ENCODE measurements at regions not wholly inside any gene's neighbourhood (a gene's known extent, or its start where the extent isn't known, plus 50 kb on each side); places are given as distances from the start of the nearest gene placed in this dataset.

DNA sequence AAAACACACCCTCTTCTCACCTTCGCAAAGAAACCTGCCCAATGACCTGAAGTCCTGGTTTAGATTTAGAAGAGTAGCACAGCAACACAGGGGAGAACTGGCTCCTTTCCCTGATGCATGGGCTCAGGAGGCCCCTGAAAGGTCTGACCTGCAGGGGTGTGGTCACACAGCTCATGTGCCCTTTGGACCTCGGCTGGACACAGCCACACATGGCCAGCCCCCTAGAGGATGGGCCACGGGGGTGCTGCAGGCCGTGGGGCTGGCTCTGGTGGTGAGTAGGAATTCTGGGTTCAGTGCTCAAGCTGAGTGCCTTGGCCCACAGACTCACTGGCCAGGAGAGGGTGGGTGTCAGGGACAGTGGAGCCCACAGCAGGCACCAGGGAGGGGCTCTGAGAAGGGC is 118.5 kb upstream of the ADCY1 start:
- DNase-seq (ENCODE audit: low spot score): no peak

DNA sequence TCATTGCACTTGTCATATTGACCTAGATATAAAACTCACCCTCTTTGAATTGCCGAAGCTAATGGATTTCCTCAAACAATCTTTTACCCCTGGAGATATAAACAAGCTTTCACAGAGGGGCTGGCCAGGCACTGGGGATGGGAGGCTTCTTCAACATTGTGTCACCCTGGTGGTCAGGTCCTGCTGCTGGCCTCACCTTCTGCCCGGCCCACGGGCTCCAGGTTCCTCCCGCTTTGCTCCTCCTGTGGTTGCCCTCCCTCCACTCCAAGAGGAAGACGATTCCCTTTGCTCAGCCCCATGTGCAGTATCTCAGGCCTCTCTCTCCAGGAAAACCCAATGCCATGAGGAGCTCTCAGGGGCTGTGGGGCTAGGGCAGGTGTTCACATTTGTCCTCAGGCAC is 118.1 kb upstream of the ADCY1 start:
- no peak for DNase-seq (ENCODE audit: low spot score)

DNA sequence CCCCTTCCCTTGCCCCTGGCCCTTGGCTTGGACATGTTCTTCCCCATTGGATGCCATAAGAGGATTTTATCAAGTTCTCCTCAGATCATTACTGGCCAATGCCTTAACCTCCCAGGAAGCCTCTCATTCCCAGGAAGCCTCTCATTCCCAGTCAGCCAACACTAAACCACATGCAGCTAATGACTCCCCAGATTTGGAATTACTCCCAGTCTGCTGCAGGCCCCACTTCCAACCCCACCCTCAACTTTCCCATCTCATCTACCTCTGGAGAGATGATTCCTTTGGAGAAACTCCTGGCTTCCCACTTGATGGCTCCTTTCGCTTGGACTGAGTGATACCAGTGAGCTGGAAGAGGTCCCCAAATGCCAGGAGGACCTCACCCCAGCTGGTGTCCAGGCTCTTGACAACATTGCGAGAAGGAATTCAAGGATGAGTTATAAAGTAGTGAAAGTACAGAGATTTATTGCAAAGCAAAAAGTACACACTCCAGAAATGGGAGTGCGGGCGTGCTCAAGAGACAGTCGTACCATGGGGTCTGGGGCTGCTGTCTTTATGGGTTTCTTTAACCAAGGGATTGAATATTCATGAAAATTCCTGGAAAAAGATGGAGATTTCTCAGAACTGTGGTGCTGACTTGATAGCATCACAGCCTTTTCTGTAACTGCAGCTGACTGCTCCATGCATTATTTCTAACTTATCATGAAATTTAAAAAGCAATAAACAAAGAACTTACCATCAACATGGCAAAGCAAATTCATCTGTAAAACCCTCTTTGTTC is 117.2 kb upstream of the ADCY1 start:
- peak; percentile 63 for DNase-seq (ENCODE audit: low spot score)

DNA sequence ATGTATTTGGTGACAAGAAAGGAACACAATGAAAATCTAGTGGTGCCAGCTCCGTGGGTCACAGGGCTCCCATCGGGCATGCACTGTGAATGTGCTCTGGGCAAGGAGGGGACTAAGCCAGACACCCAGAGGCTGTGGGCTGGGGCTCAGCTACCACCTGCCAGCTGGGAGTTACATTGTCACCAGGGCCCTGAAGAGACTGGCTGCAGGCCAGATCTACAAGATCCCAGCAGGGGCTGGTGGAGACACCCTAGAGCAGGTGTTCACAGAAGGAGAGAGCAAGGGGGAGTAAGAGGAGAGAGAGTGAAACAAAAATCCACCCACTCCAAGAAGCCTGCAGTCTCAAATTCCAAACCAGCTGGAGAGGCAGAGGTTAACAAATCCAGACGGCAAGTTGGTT is 116.6 kb upstream of the ADCY1 start:
- DNase-seq (ENCODE audit: low spot score): peak; percentile 25

DNA sequence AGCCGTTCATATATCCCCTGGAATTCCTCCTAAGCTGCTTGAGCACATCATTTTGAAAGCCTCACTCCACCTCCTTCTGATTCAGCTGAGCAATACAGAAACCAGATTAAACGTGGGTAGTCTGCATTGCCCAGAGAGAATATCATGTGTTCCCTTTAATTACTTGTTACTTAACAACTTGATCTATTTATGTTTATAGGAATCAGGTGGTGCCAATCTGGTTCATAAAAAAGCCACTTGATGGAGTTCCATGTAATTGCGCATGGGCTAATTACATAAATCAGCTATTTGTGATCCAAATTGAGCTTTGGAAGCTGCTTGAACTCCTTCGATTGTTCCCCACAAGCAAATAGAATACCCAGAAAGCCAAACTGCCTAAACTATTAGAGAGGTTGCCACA is 114.7 kb upstream of the ADCY1 start:
- no peak for DNase-seq (ENCODE audit: low spot score)

DNA sequence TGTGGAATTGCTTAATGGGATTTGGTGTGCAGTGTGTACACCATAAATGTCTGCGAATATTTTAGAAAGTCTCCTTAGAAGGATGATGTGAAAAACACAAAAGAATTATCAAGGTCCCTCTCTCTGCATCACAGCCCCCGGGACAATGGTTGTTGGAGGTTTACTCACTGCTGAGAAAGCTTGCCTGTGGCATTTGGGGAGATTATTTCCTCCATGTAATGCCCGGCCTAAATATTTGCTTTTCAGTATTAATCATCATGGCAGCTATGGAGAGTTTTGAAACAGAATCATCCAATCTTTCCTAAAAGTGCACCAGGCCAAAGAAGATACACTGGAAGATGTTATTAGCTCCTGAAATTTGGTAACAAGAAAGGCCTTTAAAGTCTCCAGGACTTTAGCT is 113.8 kb upstream of the ADCY1 start:
- no peak for DNase-seq (ENCODE audit: low spot score)

DNA sequence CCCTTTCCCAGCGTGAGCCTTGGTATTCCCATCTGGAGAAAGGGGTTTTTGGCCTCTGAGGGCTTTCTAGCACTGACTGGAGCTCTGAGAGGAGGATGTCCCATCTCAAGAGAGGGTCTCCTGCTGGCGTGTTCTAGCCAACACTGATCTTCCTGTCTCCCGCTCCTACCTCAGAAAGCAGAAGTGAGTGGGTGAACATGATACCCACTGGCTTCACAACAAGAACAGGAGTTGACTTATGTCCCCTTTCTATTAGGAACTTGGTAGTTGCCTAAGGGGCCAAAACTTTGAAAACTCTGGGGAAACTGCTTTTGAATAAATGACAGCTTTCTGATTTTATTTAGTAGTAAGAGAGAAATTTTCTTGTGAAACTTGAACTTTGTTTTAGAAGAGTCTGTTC is 113.1 kb upstream of the ADCY1 start:
- DNase-seq (ENCODE audit: low spot score): no peak

DNA sequence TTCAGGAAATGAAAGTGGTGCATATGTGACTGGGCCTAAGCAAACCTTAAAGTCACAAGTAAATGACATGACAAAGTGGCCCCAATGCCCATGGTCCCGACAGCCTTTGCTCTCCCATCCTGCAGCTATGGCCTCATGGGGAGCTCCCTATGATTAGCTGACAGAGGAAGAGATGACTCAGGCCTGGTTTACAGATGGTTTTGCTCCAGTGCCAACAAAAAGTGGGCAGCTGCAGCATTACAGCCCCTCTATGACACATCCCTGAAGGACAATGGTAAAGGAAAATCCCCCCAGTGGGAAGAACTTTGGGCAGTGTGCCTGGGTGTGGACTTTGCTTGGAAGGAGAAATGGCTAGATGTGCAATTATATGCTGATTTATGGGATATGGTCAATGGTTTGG is 105.1 kb upstream of the ADCY1 start:
- peak; percentile 83 for DNase-seq (ENCODE audit: low spot score)

DNA sequence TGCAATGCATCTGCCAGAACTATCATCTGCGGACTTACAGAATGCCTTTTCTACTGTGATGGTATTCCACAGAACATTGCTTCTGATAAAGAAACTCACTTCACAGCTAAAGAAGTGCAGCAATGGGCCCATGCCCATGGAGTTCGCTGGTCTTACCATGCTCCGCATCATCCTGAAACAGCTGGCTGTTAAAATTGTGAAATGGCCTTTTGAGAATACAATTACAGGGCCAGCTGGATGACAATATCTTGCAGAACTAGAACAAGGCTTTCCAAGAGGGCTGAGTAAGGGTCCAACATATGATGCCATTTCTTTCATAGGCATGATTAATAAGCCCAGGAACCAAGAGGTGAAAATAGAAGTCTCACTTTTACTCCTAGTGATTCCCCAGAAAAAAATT is 104.1 kb upstream of the ADCY1 start:
- no peak for DNase-seq (ENCODE audit: low spot score)

DNA sequence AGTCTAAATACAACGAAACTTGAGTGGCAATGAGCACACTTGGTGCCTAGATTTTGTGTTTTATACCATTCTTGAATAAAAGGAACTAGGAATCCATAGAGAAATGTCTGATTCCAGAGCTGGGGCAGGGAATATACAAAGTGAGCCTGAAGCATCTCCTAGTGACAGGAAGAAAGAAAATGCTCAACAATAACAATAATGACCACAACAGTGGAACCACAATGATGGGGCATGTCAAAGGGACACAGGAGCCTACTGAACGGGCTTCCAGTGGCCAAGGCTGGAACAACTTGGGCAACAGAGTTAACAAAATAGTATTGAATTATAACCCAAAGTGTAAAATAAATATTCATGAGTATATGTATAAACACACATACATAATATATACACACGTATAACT is 94.4 kb upstream of the ADCY1 start:
- no peak for DNase-seq (ENCODE audit: low spot score)

DNA sequence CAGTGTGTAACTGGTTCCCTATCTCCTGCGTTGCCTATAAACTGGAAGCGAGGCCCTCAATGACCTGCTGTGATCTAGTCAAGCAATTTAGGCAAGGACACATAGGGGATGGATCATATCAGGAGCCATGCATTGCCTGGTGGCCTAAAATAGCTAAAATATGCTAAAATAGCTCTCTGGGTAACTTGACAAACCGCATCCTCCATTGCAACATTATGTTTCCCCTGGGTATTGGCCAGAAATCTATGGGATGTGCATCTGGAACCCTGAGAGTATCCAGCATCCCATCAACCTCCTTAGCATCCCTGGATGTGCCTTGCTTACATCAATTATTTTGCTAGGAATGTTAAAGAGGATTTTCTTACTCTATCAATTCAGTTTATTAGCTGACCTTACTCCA is 91.7 kb upstream of the ADCY1 start:
- no peak for DNase-seq (ENCODE audit: low spot score)

DNA sequence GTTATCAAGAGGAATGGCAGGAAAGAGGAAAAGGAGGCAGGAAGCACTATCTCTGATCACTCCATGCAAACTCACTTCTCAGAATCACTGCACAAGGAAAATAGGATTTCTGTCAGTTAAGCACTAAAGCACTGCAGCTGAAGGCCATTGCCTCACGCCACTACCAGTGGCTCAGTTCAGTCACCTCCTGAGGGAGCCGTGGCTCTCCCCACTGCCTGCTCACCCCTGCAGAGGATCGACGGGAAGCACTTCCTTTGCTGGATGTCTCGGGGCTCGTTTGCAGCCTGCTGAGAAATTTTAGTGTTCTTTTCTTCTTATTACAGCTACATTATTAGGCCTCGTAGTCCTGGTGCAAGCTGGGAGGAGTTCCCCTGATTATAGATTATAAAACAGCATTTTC is 90.1 kb upstream of the ADCY1 start:
- no peak for DNase-seq (ENCODE audit: low spot score)

DNA sequence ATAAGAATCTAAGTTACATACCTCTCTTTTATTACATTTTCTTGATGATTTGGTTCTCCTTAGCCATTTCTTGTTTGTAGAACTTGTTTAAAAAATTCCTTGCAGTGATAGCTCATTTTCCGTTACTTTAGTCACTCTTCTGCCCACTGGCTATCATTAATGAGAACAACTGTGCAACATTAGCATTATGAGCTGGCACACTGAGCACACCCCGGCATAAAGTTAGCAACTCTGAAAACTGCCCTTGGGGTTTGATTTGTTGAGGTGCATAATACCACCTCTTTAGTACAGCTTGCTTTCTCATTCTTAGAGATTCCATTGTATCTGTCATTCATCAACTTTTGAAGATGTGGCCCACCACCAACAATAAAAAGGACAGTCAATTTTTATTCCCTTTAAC is 87.6 kb upstream of the ADCY1 start:
- no peak for DNase-seq (ENCODE audit: low spot score)

DNA sequence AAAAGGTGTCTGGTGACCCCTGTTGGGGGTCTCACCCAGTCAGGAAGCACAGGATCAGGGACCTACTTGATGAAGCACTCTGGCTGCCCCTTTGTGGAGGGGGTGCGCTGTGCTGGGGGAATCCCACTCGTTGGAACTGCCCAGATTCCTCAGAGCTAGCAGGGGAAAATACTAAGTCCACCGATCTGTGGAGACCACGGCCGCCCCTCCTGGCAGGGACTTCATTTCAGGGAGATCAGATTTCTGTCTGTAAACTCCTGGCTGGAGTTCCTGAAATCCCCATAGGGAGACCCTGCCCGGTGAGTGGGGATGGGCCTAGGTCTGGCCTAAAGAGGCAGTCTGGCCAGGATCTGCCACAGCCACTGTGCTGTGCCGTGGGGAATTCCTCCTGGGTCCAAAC is 79.3 kb upstream of the ADCY1 start:
- no peak for DNase-seq (ENCODE audit: low spot score)

DNA sequence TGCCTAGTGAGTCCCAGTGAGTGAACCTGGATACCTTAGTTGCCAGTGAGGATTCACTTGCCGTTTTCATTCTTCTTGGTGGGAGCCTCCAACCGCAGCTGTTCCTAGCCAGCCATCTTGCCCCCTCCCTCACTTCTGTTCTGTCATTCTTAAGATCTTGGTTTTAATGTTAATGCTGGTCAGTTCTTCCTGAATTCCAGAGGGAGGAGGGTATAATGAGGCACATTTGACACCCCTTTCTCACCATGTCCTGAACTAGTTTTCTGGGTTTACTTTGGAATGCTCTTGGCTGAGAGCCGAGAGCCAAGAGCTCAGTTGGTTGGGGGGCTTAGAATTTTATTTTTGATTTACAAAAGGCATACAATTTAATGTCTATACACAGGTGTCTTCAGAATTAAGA is 78.5 kb upstream of the ADCY1 start:
- DNase-seq (ENCODE audit: low spot score): no peak

DNA sequence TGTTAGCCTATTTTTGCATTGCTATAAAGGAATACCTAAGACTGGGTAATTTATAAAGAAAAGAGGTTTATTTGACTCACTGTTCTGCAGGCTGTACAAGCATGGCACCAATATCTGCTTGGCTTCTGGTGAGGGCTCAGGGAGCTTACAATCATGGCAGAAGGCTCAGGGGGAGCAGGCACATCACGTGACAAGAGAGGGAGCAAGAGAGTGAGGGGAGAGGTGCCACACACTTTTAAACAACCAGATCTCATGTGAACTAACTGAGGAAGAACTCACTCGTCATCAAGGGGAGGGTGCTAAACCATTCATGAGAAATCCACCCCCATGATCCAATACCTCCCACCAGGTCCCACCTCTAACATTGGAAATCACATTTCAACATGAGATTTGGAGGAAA is 73.9 kb upstream of the ADCY1 start:
- DNase-seq (ENCODE audit: low spot score): no peak

DNA sequence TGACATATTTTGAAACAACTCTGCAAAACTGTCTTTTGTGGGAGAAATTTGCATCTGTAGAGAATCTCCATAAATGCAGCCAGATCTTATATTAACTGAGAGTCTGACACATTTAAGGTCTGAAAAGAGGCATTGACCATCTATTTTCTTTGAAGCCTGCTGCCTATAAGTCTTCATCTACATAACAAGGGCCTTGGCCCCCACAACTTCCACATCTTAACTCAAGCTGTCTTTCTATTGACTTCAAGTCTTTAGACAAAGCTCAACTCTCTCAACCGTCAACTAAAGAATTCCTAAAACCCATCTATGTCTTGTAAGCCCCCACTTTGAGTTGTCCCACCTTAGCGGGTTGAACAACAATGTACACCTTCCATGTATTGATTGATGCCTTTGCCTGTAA is 72.4 kb upstream of the ADCY1 start:
- no peak for DNase-seq (ENCODE audit: low spot score)

DNA sequence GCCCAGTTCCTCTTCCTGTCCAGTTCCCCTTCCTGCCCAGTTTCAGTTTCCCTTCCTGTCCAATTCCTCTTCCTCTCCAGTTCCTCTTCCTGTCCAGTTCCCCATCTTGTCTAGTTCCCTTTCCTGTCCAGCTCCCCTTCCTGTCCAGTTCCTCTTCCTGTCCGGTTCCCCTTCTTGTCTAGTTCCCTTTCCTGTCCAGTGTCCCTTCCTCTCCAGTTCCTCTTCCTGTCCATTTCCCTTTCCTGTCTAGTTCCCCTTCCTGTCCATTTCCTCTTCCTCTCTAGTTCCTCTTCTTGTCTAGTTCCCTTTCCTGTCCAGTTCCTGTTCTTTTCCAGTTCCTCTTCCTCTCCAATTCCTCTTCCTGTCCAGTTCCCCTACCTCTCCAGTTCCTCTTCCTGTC is 68.1 kb upstream of the ADCY1 start:
- DNase-seq (ENCODE audit: low spot score): peak; percentile 2

DNA sequence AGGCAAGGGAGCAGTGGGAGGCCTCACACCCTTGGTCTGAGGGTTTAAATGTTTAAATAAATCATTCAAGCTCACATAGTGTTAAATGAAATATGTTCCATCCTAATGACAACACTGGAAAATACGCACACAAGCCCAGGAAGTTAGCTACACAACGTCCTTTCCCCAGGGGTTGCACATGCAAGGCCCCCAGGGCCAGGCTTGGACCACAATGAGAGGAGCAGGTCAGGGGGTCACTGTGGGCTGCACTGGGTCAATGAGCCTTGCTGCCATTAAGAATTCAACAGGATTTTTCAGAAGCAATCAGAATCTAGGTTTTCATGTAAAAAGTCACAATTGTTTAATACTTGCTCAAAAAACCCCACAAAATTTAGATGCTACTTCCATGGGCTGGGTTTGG is 64.9 kb upstream of the ADCY1 start:
- DNase-seq (ENCODE audit: low spot score): no peak

DNA sequence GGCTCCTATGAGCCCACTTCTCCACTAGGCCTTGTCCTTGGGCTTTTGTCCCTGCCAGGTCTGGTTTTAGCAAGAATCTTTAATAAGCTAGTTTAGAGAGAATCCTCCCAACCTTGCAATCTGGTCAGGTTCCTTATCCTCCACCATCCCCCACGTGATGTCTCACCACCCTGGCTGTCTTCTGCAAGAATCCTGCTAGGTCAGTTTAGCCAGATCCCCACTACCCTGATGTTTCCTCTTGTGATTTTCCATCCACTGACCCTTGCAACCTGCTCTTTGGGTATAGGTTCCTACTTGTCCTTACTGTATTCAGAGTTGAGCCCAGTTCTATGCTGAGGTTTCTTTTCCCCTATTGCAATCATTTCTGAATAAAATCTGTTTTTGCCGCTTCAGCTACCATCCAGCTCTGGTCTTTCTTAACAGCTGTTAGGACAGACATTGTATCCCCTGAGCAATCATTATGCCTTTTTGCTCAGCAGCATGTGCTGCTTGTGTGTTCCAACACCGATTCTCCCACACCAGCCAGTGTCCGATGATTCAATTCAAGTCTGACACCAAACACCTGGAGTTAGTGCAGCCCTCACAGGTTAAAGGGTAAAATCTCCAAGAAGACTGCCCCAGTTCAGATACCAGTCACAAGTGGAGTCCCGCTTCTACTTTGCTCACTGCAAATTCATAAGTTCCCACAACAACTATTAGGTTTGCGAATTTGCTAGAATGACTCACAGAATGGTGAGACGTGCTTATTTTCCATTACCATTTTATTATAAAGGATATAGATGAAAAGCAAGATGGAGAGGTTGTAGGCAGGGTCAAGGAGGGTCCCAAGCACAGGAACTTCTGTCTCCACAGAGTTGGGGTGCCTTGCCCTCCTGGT is 62.2 kb upstream of the ADCY1 start:
- DNase-seq (ENCODE audit: low spot score): no peak

DNA sequence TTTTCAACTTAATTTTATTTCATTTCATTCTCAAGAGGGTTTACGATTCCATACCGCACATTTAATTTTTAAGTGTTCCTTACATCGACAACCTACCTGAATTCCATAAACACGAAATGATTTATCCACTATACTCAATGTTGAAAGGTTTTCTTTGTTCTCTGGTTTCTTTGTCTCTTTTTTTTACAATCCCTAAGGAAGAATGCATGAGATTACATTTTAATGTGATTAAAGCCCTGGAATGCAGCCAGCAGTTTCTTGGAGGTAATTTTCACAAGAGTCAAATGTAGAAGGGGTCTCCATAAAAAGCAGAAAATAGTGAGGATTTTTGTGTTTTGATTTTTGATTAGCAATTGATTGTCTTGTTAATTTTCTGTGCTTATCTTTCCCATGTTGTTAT is 59.2 kb upstream of the ADCY1 start:
- no peak for DNase-seq (ENCODE audit: low spot score)

DNA sequence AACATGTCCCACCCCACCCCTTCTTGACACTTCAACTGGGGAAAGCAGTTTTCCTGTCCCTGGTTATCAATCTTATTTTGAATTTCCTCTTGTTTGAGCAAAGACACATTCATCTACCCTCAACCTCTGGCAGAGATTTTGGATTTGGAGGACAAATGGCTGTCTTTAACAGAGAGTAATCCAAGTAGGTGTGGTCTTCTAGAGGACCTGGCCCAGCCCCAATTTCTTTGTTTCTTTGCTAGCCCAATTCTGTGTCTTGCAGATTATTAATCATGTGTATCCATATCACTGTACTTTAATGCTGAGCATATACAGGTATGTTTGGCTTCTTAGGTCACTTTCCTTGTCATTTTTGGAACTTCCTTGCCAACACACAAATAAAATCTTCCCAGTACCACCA is 58.8 kb upstream of the ADCY1 start:
- DNase-seq (ENCODE audit: low spot score): no peak

Measured in A172 (cell line).